SK-N-SH (cell line): ENCODE measurements at regions not wholly inside any gene's neighbourhood (a gene's known extent, or its start where the extent isn't known, plus 50 kb on each side); places are given as distances from the start of the nearest gene placed in this dataset.

Experiments
- CTCF ChIA-PET: fragments of 300-600, 350-600 bp; formaldehyde crosslinking; extraction: SDS; loops from one replicate; lab custom pipeline; 2021; lab: Yijun Ruan, JAX
- POLR2A ChIA-PET: fragments of 350-600 bp; sonication (Branson Sonifier 250); formaldehyde crosslinking; extraction: SDS; loops from one replicate; lab custom pipeline; 2020; ENCODE audit warnings: antibody characterized with exemption, inconsistent platforms; lab: Yijun Ruan, JAX
- DNase-seq: peaks from one replicate; pipeline ENCODE4 v3.0.0; 2012
- H2AFZ ChIP-seq: fragments of 200-600 bp; sonication (generic); 2 replicates; pipeline ENCODE4 v1.8.1; 2016; ENCODE audit warnings: antibody characterized with exemption, mild to moderate bottlenecking, low read depth
- H3F3A ChIP-seq: fragments of 200-600 bp; sonication (generic); replicated peaks from 2 replicates; pipeline ENCODE3; 2016; ENCODE audit warnings: antibody characterized with exemption, mild to moderate bottlenecking; ENCODE audit not compliant: insufficient read depth
- H3K27ac ChIP-seq, 2 experiments: fragments of 200-500 bp in 1 of 2; fragments of 200-600 bp in 1 of 2; sonication (Bioruptor generic) in 1 of 2; sonication (generic), shearing (Covaris generic) in 1 of 2; 2 replicates each; pipeline versions ENCODE4 v1.5.1 to v1.6.1; 2014 to 2016; ENCODE audit warnings: low read depth in 2 of 2, inconsistent platforms in 1 of 2, low read length in 1 of 2, mild to moderate bottlenecking in 1 of 2, mixed read lengths in 1 of 2
- H3K27me3 ChIP-seq: fragments of 200-600 bp; sonication (generic), shearing (Covaris generic); 2 replicates; pipeline ENCODE4 v1.6.1; 2016; ENCODE audit warnings: mixed run types; ENCODE audit not compliant: insufficient read depth
- H3K36me3 ChIP-seq, 2 experiments: fragments of 200-500 bp in 1 of 2; fragments of 200-600 bp in 1 of 2; sonication (Bioruptor generic) in 1 of 2; sonication (generic) in 1 of 2; replicated peaks in 1 of 2; 2 replicates each; pipeline versions ENCODE3 to v1.5.1; 2014 to 2016; ENCODE audit warnings: low read length in 1 of 2, mild to moderate bottlenecking in 1 of 2; ENCODE audit not compliant: insufficient read depth in 2 of 2, control insufficient read depth in 1 of 2
- H3K4me1 ChIP-seq, 2 experiments: fragments of 200-500 bp in 1 of 2; fragments of 200-600 bp in 1 of 2; sonication (Bioruptor generic) in 1 of 2; sonication (generic), shearing (Covaris generic) in 1 of 2; 2 replicates each; pipeline versions ENCODE4 v1.5.1 to v1.6.1; 2014 to 2016; ENCODE audit warnings: low read depth in 1 of 2, low read length in 1 of 2, mixed run types in 1 of 2; ENCODE audit not compliant: insufficient read depth in 2 of 2, control insufficient read depth in 1 of 2
- H3K4me2 ChIP-seq: fragments of 200-600 bp; sonication (generic), shearing (Covaris generic); 2 replicates; pipeline ENCODE4 v1.6.1; 2017; ENCODE audit warnings: mixed run types
- H3K4me3 ChIP-seq, 2 experiments: fragments of 200-500 bp in 1 of 2; fragments of 200-600 bp in 1 of 2; sonication (Bioruptor generic) in 1 of 2; sonication (generic), shearing (Covaris generic) in 1 of 2; 2 replicates each; pipeline versions ENCODE4 v1.5.1 to v1.8.1; 2014 to 2016; ENCODE audit warnings: low read depth in 2 of 2, inconsistent platforms in 1 of 2, low read length in 1 of 2, mild to moderate bottlenecking in 1 of 2, mixed read lengths in 1 of 2, moderate library complexity in 1 of 2
- H3K79me2 ChIP-seq: fragments of 200-600 bp; sonication (generic); 2 replicates; pipeline ENCODE4 v1.8.1; 2017; ENCODE audit warnings: mild to moderate bottlenecking; ENCODE audit not compliant: insufficient read depth
- H3K9ac ChIP-seq: fragments of 200-600 bp; sonication (generic); 2 replicates; pipeline ENCODE4 v1.6.1; 2017; ENCODE audit warnings: mixed run types
- H3K9me2 ChIP-seq: fragments of 200-600 bp; sonication (generic); 2 replicates; pipeline ENCODE4 v1.6.1; 2017; ENCODE audit warnings: mixed run types
- H3K9me3 ChIP-seq: fragments of 200-600 bp; sonication (generic); 2 replicates; pipeline ENCODE4 v1.6.1; 2017; ENCODE audit warnings: mixed run types, mild to moderate bottlenecking, moderate library complexity
- H4K20me1 ChIP-seq: fragments of 200-600 bp; sonication (generic); 2 replicates; pipeline ENCODE4 v1.6.1; 2017; ENCODE audit warnings: mild to moderate bottlenecking, mixed run types; ENCODE audit not compliant: insufficient read depth
- EZH2phosphoT487 ChIP-seq: fragments of 200-600 bp; sonication (generic); IDR thresholded peaks from 2 replicates; pipeline ENCODE4 v1.6.1; 2017; ENCODE audit warnings: low read depth, mixed run types, mild to moderate bottlenecking, antibody characterized with exemption, moderate library complexity, borderline replicate concordance
- FOSL2 ChIP-seq: IDR thresholded peaks from 2 replicates; pipeline ENCODE4 v1.4.0; 2012; ENCODE audit warnings: low read depth, mild to moderate bottlenecking, moderate library complexity, borderline replicate concordance
- IRF3 ChIP-seq: fragments of 150-350 bp; IDR thresholded peaks from 2 replicates; pipeline ENCODE4 v1.6.1; 2016; ENCODE audit warnings: mild to moderate bottlenecking, low read depth, low read length
- MAX ChIP-seq: IDR thresholded peaks from 2 replicates; pipeline ENCODE4 v1.4.0; 2012; ENCODE audit warnings: low read depth
- MXI1 ChIP-seq: IDR thresholded peaks from 2 replicates; pipeline ENCODE4 v1.6.1; 2012; ENCODE audit warnings: mild to moderate bottlenecking, low read depth, low read length, improper control_type of control experiment
- NFIC ChIP-seq: IDR thresholded peaks from 2 replicates; pipeline ENCODE4 v1.4.0; 2012; ENCODE audit warnings: borderline replicate concordance
- NRF1 ChIP-seq: IDR thresholded peaks from 2 replicates; pipeline ENCODE4 v1.6.1; 2012; ENCODE audit warnings: low read depth, mild to moderate bottlenecking, low read length
- RAD21 ChIP-seq: IDR thresholded peaks from 2 replicates; pipeline ENCODE4 v1.6.1; 2012; ENCODE audit warnings: mild to moderate bottlenecking, low read length
- RCOR1 ChIP-seq: fragments of 150-350 bp; IDR thresholded peaks from 2 replicates; pipeline ENCODE4 v1.6.1; 2017; ENCODE audit warnings: antibody characterized with exemption, low read length
- RFX5 ChIP-seq: IDR thresholded peaks from 2 replicates; pipeline ENCODE4 v1.6.1; 2012; ENCODE audit warnings: mild to moderate bottlenecking, improper control_type of control experiment, low read length
- RXRA ChIP-seq: IDR thresholded peaks from 2 replicates; pipeline ENCODE4 v1.4.0; 2012; ENCODE audit warnings: low read depth, mild to moderate bottlenecking, borderline replicate concordance
- SIN3A ChIP-seq: IDR thresholded peaks from 2 replicates; pipeline ENCODE4 v1.6.1; 2012; ENCODE audit warnings: low read depth, mild to moderate bottlenecking, low read length, moderate library complexity, borderline replicate concordance
- TAF1 ChIP-seq: IDR thresholded peaks from 2 replicates; pipeline ENCODE4 v1.6.1; 2012; ENCODE audit warnings: low read depth, mild to moderate bottlenecking, low read length, moderate library complexity, borderline replicate concordance
- TEAD4 ChIP-seq: IDR thresholded peaks from 2 replicates; pipeline ENCODE4 v1.4.0; 2012; ENCODE audit warnings: mild to moderate bottlenecking, borderline replicate concordance; ENCODE audit not compliant: insufficient read depth
- USF1 ChIP-seq: IDR thresholded peaks from 2 replicates; pipeline ENCODE4 v1.4.0; 2012; ENCODE audit warnings: low read depth, borderline replicate concordance
- USF2 ChIP-seq: fragments of 150-350 bp; IDR thresholded peaks from 2 replicates; pipeline ENCODE4 v1.6.1; 2017; ENCODE audit warnings: antibody characterized with exemption, low read length, low read depth, borderline replicate concordance
- WGBS: methylation state at CpG from one replicate; pipeline ENCODE4 v1.1.6; 2017; ENCODE audit warnings: low lambda C conversion rate; 5-methylcytosine and 5-hydroxymethylcytosine counted together

- no peaks in the 10 kb centered on the region for H4K20me1 ChIP-seq
- no peaks in the 10 kb centered on the region for H3F3A ChIP-seq
- no peaks in the 10 kb centered on the region for H3K36me3 ChIP-seq
- peaks cover 0 to 10% of the 10 kb centered on the region in 2 experiments; a peak in 1 of 4 replicates for H3K4me1 ChIP-seq
- no peak overlapping the region for H3K4me2 ChIP-seq
- no peak overlapping the region for H3K4me3 ChIP-seq
- 51% methylated on average over 15 of the region's 15 CpGs for WGBS
- H3K27me3 ChIP-seq, result no peaks in the 10 kb centered on the region
- H3K9me3 ChIP-seq, result no peaks in the 10 kb centered on the region
- H3K27ac ChIP-seq, result no peak overlapping the region
- no peak overlapping the region for H2AFZ ChIP-seq
- no peaks in the 10 kb centered on the region for H3K79me2 ChIP-seq
- no peaks in the 10 kb centered on the region for H3K9me2 ChIP-seq
- DNase-seq, result no peak
- CTCF ChIA-PET, result interaction anchor here (0.9 to 2.5 kb wide), 6 partner anchors 9 to 1632 kb away, joined by 3 to 11 read pairs (median 3); no protein-coding TSS in a partner anchor
- POLR2A ChIA-PET, result no interaction called here
- TF ChIP-seq NRF1, result no peak
- TF ChIP-seq FOSL2, result no peak
- no peak for TF ChIP-seq TEAD4
- TF ChIP-seq MAX, result no peak
- TF ChIP-seq USF1, result no peak
- no peak for TF ChIP-seq TAF1
- TF ChIP-seq RCOR1, result no peak
- no peak for TF ChIP-seq RFX5
- no peak for TF ChIP-seq RXRA
- no peak for TF ChIP-seq NFIC
- no peak for TF ChIP-seq SIN3A
- no peak for TF ChIP-seq MXI1
- no peak for TF ChIP-seq EZH2phosphoT487
- TF ChIP-seq USF2, result no peak
- TF ChIP-seq IRF3, result no peak
- no peak for TF ChIP-seq RAD21
- TF ChIP-seq, all 33 proteins: peak for 0
- no peak overlapping the region for H3K9ac ChIP-seq
Measured at GRCh38 chr20:40744072-40744817, 55.2 kb upstream of the MAFB start.
